ENCODE measurements at regions not wholly inside any gene's neighbourhood (a gene's known extent, or its start where the extent isn't known, plus 50 kb on each side); places are given as distances from the start of the nearest gene placed in this dataset.
"Not testable (repeated sequence)": the region's sequence is repeated elsewhere in the genome, so short reads cannot be mapped to it uniquely, and the experiment has no call there.

GRCh38 chr15:91356083-91356482, 256.0 kb downstream of the SV2B start:
- DNase-seq (ENCODE audit: low read depth), result no peak

GRCh38 chr15:91357011-91357410, 257.0 kb downstream of the SV2B start:
- DNase-seq (ENCODE audit: low read depth), result no peak

- no peak for DNase-seq (ENCODE audit: low read depth)
These were observed 257.4 kb downstream of the SV2B start for GRCh38 chr15:91357486-91357885.

- no peak for DNase-seq (ENCODE audit: low read depth)
These were observed 258.3 kb downstream of the SV2B start for GRCh38 chr15:91358405-91358804.

GRCh38 chr15:91361696-91362095, 261.6 kb downstream of the SV2B start:
- DNase-seq (ENCODE audit: low read depth), result not testable (repeated sequence)

- no peak for DNase-seq (ENCODE audit: low read depth)
These were observed 266.1 kb downstream of the SV2B start for GRCh38 chr15:91366111-91366510.

GRCh38 chr15:91368611-91369010, 268.6 kb downstream of the SV2B start:
- no peak for DNase-seq (ENCODE audit: low read depth)

GRCh38 chr15:91369823-91370222, 269.8 kb downstream of the SV2B start:
- DNase-seq (ENCODE audit: low read depth), result no peak

GRCh38 chr15:91371345-91371744, 271.3 kb downstream of the SV2B start:
- DNase-seq (ENCODE audit: low read depth), result not testable (repeated sequence)

GRCh38 chr15:91374336-91374735, 274.3 kb downstream of the SV2B start:
- DNase-seq (ENCODE audit: low read depth), result no peak

GRCh38 chr15:91376038-91376437, 276.0 kb downstream of the SV2B start:
- DNase-seq (ENCODE audit: low read depth), result no peak

- DNase-seq (ENCODE audit: low read depth), result no peak
These were observed 280.1 kb downstream of the SV2B start for GRCh38 chr15:91380114-91380513.

- DNase-seq (ENCODE audit: low read depth), result no peak
These were observed 283.5 kb downstream of the SV2B start for GRCh38 chr15:91383532-91383931.

- no peak for DNase-seq (ENCODE audit: low read depth)
These were observed 284.2 kb downstream of the SV2B start for GRCh38 chr15:91384189-91384730.

- DNase-seq (ENCODE audit: low read depth), result no peak
These were observed 285.3 kb downstream of the SV2B start for GRCh38 chr15:91385311-91385710.

- no peak for DNase-seq (ENCODE audit: low read depth)
These were observed 293.1 kb downstream of the SV2B start for GRCh38 chr15:91393186-91393585.

GRCh38 chr15:91400481-91400880, 300.4 kb downstream of the SV2B start:
- no peak for DNase-seq (ENCODE audit: low read depth)

GRCh38 chr15:91407269-91407889, 307.3 kb downstream of the SV2B start:
- no peak for DNase-seq (ENCODE audit: low read depth)

- DNase-seq (ENCODE audit: low read depth), result no peak
These were observed 308.5 kb downstream of the SV2B start for GRCh38 chr15:91408476-91409076.

GRCh38 chr15:91409387-91409786, 309.3 kb downstream of the SV2B start:
- DNase-seq (ENCODE audit: low read depth), result no peak

- DNase-seq (ENCODE audit: low read depth), result no peak
These were observed 311.5 kb downstream of the SV2B start for GRCh38 chr15:91411586-91411985.

- DNase-seq (ENCODE audit: low read depth), result no peak
These were observed 312.3 kb downstream of the SV2B start for GRCh38 chr15:91412138-91412928.

- DNase-seq (ENCODE audit: low read depth), result no peak
These were observed 313.1 kb downstream of the SV2B start for GRCh38 chr15:91413142-91413541.
